ENCODE measurements at regions not wholly inside any gene's neighbourhood (a gene's known extent, or its start where the extent isn't known, plus 50 kb on each side); places are given as distances from the start of the nearest gene placed in this dataset.
"Not testable (repeated sequence)": the region's sequence is repeated elsewhere in the genome, so short reads cannot be mapped to it uniquely, and the experiment has no call there.

DNA sequence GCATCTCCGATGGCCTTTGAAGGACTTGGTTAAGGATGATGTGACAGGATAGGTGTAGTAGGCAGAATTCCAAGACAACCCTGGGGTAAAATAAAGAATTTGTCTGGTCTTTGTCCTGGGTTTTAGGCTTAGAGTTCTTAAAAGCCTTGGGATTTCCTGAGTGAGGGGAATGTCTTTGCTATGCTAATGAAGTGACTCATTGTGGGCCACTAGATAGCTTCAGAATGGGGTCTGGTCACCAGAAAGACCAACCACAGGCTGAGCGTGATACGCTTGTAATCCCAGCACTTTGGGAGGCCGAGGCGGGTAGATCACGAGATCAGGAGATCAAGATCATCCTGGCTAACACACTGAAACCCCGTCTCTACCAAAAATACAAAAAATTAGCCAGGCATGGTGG, 182.8 kb upstream of the TOX3 start:
- no peak for DNase-seq (ENCODE audit: low spot score)

- no peak for DNase-seq (ENCODE audit: low spot score)
Observed at GRCh38 chr16:52727849-52728248, 180.9 kb upstream of the TOX3 start.

DNA sequence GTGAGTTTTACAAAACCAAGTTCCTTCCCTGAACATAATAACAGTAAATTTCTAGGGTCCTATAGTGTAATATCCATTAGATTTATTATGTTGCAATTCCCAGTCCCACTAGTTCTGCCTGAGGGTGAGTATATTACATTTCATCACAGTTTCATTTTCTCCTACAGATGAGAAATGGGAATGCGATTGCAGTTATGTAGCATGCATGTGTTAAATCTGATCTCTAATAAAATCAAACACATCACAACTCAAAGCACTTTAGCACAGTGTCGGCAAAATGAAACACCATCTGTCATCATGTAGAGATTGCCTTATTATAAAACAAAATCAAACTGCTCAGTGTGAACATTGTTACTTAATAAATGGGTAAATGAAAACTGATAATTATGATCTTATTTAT, 180.5 kb upstream of the TOX3 start:
- no peak for DNase-seq (ENCODE audit: low spot score)

DNA sequence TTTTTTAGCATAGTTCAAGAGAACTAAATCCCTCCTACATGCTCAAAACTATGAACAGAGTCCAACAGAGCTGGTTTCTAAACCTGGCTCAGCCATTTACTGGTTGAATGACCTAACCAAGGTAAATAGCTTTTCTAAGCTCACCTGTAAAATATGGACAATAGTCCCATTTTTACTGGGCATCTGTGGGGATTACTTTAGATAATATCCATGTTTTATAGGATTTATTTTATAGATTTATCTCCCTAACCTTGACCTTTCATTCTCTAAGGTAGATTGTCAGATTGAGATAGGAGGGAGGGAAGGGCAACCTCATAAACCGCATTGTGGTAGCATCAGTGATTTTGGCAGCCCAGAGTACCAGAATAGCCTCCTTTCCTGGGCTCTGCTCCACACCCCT, 178.5 kb upstream of the TOX3 start:
- no peak for DNase-seq (ENCODE audit: low spot score)

GRCh38 chr16:52725043-52725442, 178.1 kb upstream of the TOX3 start:
- no peak for DNase-seq (ENCODE audit: low spot score)

GRCh38 chr16:52721331-52721730, 174.4 kb upstream of the TOX3 start:
- DNase-seq (ENCODE audit: low spot score): no peak

GRCh38 chr16:52718046-52718445, 171.1 kb upstream of the TOX3 start:
- no peak for DNase-seq (ENCODE audit: low spot score)

DNA sequence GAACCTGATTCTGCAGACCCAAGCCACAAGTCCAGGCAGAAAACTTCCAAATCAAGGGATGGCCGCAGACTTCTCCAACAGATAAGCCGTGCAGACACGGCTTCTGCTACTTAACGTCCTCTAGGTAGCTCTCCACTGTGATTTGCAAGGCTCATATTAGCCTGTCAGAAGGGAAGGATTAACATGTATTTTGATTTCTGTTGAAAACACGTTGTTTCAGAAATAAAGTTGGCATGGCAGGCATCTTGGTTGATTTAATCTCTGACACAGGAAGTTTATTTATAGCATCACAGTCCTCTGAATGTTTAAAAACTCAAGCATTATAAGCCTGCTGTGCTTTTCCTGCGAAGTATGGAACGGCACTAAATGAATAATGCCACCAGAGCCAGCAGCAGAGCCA, 166.8 kb upstream of the TOX3 start:
- DNase-seq (ENCODE audit: low spot score): no peak

DNA sequence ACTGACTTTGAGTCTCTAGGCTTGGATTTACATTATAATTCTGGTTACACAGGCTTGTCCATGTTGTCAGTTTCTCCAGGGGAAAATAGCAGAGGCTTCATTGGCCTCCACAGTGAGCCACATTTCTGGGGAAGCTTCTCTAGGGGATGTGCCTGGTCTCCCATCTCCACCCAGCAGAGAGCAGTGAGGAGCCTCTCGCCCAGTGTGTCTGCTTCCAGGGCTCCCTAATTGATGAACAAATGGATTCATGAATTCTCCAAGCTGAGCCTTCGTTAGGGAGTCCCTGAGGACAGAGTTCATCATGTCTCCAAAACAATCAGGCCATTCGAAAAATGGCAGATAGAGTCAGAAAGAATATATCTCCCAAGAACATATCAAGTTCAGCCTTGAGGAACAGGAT, 162.4 kb upstream of the TOX3 start:
- no peak for DNase-seq (ENCODE audit: low spot score)

- DNase-seq (ENCODE audit: low spot score): no peak
Observed at GRCh38 chr16:52708476-52708875, 161.5 kb upstream of the TOX3 start.

DNA sequence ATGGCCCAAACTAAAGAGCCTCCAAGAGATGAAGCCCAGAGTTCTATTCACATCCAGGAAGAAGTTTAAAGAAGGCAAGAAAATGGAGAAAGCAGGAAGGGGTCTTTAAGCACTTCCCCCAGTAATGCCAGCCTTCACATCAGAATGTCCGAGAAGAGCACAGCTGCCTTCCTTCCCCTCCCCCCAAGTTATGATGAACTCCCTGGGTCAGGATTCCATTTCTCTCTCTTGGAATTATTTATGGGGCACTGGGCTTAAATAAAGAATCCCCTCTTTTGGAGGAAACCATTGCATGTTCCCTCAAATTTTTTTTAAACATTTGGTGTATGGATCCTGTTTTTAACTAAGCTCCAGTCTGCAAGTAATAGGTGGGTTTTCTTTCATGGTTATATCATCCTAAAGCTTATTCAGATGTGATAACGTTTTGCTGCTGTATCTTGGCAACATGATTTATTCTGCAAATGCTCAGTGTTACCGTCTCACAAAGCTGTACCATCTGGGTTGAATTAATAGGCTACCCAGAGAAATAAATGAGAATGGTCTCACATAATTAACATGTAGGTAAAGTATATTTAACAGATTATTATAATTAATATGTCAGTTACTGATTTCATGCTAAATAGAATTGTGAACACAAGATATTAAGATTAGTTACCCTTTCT, 160.9 kb upstream of the TOX3 start:
- no peak for DNase-seq (ENCODE audit: low spot score)

DNA sequence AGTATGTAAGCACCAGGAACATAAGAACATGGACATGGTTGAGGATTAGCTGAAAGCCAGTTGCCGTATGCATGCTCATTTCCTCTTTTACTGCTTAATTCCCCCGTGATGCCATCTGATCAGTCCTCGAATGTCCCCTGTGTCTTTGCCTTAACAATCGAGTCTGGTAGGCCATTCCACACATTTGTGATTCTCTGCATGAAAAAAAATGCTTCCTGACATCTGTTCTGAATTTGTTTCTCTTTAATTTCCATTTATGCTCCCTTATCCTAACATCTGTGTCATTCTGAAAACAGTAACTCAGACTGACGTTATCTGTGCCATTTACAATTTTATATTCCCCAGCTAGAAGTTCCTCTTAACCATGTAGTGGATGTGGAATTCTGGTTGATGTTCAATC, 158.2 kb upstream of the TOX3 start:
- no peak for DNase-seq (ENCODE audit: low spot score)

DNA sequence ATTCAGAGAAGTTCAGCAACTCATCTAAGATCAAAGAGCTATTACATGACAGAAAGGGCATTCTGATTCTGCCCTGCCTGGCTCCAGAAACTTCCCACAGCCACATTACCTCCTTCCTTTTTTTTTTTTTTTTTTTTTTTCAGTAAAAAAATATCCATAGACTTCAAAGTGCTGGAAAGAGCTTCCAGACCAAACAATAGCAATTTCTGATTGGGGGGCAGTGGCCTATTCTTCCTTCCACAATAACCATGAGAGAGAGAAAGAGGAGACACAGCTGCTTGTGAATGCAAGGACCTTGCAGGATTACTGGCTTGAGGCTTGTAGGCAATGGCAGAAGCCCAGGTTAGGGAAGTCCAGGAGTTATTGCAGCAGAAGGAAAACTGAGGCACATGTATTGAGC, 151.0 kb upstream of the TOX3 start:
- DNase-seq (ENCODE audit: low spot score): no peak

DNA sequence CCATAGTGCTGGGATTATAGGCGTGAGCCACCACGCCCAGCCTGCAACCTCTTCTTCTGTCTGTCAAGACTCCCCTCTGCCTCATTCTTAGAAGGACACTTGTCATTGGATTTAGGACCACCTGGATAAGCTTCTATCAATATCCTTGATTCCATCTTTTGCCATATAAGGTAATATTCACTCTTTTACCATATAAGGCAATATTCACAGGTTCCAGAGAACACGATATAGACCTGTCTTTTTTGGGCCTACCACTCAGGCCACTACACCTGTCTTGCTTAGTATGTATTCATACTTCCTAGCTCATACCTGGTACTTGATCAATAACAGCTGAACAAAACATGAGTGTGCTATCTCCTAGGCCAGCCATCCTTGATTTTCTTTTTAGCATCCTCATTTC, 149.2 kb upstream of the TOX3 start:
- DNase-seq (ENCODE audit: low spot score): no peak

- no peak for DNase-seq (ENCODE audit: low spot score)
Observed at GRCh38 chr16:52690468-52690867, 143.5 kb upstream of the TOX3 start.

- DNase-seq (ENCODE audit: low spot score): no peak
Observed at GRCh38 chr16:52680993-52681392, 134.1 kb upstream of the TOX3 start.

GRCh38 chr16:52677501-52677900, 130.6 kb upstream of the TOX3 start:
- no peak for DNase-seq (ENCODE audit: low spot score)

- DNase-seq (ENCODE audit: low spot score): no peak
Observed at GRCh38 chr16:52676959-52677358, 130.0 kb upstream of the TOX3 start.

DNA sequence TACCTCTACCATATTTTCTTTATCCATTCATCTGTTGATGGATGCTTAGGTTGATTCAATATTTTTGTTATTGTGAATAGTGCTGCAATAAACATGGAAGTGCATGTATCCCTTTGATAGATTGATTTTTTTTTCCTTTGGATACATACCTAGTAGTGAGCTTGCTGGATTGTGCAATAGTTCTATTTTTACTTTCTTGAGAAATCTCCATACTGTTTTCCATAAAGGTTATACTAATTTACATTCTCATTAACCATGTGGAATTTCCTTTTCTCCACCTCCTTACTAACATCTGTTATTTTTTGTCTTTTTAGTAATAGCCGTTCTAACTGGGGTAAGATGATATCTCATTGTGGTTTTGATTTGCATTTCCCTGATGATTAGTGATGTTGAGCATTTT, 124.6 kb upstream of the TOX3 start:
- DNase-seq (ENCODE audit: low spot score): no peak

- DNase-seq (ENCODE audit: low spot score): no peak
Observed at GRCh38 chr16:52657924-52658323, 111.0 kb upstream of the TOX3 start.

GRCh38 chr16:52655916-52656315, 109.0 kb upstream of the TOX3 start:
- not testable (repeated sequence) for DNase-seq (ENCODE audit: low spot score)

DNA sequence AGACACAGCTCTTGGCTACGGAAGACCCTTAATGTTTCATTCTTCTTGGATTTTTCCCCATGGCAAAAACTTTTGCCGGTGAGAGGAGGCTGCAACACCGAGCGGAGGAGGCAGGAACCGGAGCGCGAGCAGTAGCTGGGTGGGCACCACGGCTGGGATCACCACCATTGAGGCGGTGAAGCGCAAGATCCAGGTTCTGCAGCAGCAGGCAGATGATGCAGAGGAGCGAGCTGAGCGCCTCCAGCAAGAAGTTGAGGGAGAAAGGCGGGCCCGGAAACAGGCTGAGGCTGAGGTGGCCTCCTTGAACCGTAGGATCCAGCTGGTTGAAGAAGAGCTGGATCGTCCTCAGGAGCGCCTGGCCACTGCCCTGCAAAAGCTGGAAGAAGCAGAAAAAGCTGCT, 108.2 kb upstream of the TOX3 start:
- not testable (repeated sequence) for DNase-seq (ENCODE audit: low spot score)

DNA sequence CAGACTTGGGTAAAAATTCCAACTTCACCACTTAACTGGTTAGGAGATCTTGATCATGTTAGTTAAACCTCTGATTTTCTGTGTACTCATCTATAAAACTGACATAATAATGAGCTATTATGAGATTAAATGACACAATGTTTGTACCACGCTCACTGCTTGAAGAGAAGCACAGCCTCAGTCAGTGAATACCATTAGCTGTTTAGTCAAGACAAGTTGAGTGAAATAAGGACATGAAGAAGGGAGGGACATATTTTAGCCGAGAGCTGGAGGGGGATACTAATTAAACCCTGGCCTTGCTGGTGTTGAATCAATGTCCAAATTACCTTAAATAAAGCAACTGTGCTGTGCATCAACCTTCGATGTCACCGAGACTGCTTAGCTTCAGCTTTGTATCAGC, 105.1 kb upstream of the TOX3 start:
- no peak for DNase-seq (ENCODE audit: low spot score)

- no peak for DNase-seq (ENCODE audit: low spot score)
Observed at GRCh38 chr16:52650789-52651188, 103.8 kb upstream of the TOX3 start.

DNA sequence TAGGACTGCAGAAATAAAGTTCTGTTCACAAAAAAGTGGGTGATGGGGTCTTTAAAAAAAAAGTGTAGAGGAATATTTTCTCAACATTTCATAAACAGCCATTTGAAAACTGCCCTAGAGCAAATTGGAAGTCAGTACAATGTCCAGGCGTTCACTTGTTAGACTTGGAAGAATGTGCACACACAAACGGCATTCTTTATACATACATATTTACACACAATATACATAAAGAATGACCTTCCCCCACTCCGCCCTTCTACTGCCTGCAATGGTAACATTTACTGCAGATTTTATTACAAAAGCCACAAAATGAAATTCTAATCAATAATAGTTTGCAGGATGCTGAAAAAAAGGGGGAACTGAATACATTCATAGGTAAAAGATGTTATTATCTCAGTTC, 103.4 kb upstream of the TOX3 start:
- DNase-seq (ENCODE audit: low spot score): no peak

All from globus pallidus (tissue), 1 donor.